ENCODE measurements at regions not wholly inside any gene's neighbourhood (a gene's known extent, or its start where the extent isn't known, plus 50 kb on each side); places are given as distances from the start of the nearest gene placed in this dataset.

- DNase-seq (ENCODE audit: low read depth in 1 of 2, low spot score in 1 of 2), result no peak
These were observed 70.1 kb upstream of the RAPGEF1 start for GRCh38 chr9:131809941-131810344.

GRCh38 chr9:131808291-131808690, 68.4 kb upstream of the RAPGEF1 start:
- DNase-seq (ENCODE audit: low read depth in 1 of 2, low spot score in 1 of 2), result no peak

GRCh38 chr9:131807144-131807983, 67.5 kb upstream of the RAPGEF1 start:
- DNase-seq (ENCODE audit: low read depth in 1 of 2, low spot score in 1 of 2), result no peak

GRCh38 chr9:131805803-131806202, 65.9 kb upstream of the RAPGEF1 start:
- DNase-seq (ENCODE audit: low read depth in 1 of 2, low spot score in 1 of 2), result no peak

- no peak for DNase-seq (ENCODE audit: low read depth in 1 of 2, low spot score in 1 of 2)
These were observed 65.0 kb upstream of the RAPGEF1 start for GRCh38 chr9:131804826-131805225.

- DNase-seq (ENCODE audit: low read depth in 1 of 2, low spot score in 1 of 2), result no peak
These were observed 64.0 kb upstream of the RAPGEF1 start for GRCh38 chr9:131803758-131804411.

- DNase-seq (ENCODE audit: low read depth in 1 of 2, low spot score in 1 of 2), result no peak
These were observed 61.9 kb upstream of the RAPGEF1 start for GRCh38 chr9:131801810-131802209.

- no peak for DNase-seq (ENCODE audit: low read depth in 1 of 2, low spot score in 1 of 2)
These were observed 61.0 kb upstream of the RAPGEF1 start for GRCh38 chr9:131800843-131801242.

- DNase-seq (ENCODE audit: low read depth in 1 of 2, low spot score in 1 of 2), result no peak
These were observed 60.5 kb upstream of the RAPGEF1 start for GRCh38 chr9:131800366-131800765.

- DNase-seq (ENCODE audit: low read depth in 1 of 2, low spot score in 1 of 2), result peak; percentile 10 to 44
These were observed 59.4 kb upstream of the RAPGEF1 start for GRCh38 chr9:131799177-131799823.

- no peak for DNase-seq (ENCODE audit: low read depth in 1 of 2, low spot score in 1 of 2)
These were observed 58.4 kb upstream of the RAPGEF1 start for GRCh38 chr9:131798246-131798645.

- no peak for DNase-seq (ENCODE audit: low read depth in 1 of 2, low spot score in 1 of 2)
These were observed 54.5 kb upstream of the RAPGEF1 start for GRCh38 chr9:131794393-131794792.

- no peak for DNase-seq (ENCODE audit: low read depth in 1 of 2, low spot score in 1 of 2)
These were observed 51.8 kb upstream of the RAPGEF1 start for GRCh38 chr9:131791542-131792254.
